PC-3 (cell line): ENCODE measurements at regions not wholly inside any gene's neighbourhood (a gene's known extent, or its start where the extent isn't known, plus 50 kb on each side); places are given as distances from the start of the nearest gene placed in this dataset.

Experiments used
- ATAC-seq: fragments of 200-7000 bp; cut with Tn5 transposase; 2 replicates; pipeline ENCODE4 v1.9.1; 2020; ENCODE audit warnings: mild to moderate bottlenecking, moderate library complexity
- BruUV-seq: library from RNA; stranded (reverse); fragments of 400-500 nt; replicated peaks from 2 replicates; lab custom pipeline; 2021; lab: Mats Ljungman, UMichigan
- CTCF ChIA-PET: fragments of 300-600 bp; sonication (Branson Sonifier 250); formaldehyde crosslinking; loops from one replicate; lab custom pipeline; 2022; ENCODE audit warnings: antibody characterized with exemption; lab: Charles Lee
- POLR2A ChIA-PET: fragments of 300-600 bp; sonication (Branson Sonifier 250); formaldehyde crosslinking; loops from one replicate; lab custom pipeline; 2022; ENCODE audit warnings: antibody characterized with exemption; ENCODE audit not compliant: unreplicated experiment; lab: Charles Lee
- DNase-seq: peaks from one replicate; pipeline ENCODE4 v3.0.0-alpha.2; 2015
- H2AFZ ChIP-seq: fragments of 300-600 bp; sonication (generic); 2 replicates; pipeline ENCODE4 v1.6.0; 2016; ENCODE audit warnings: antibody characterized with exemption, low read length
- H3F3A ChIP-seq: fragments of 300-600 bp; sonication (generic); one replicate; pipeline ENCODE4 v1.6.0; 2017; ENCODE audit warnings: antibody characterized with exemption, low read length, control low read depth, mild to moderate bottlenecking; ENCODE audit not compliant: unreplicated experiment
- H3K27ac ChIP-seq: fragments of 300-600 bp; sonication (generic); 2 replicates; pipeline ENCODE4 v1.5.1; 2016; ENCODE audit warnings: mild to moderate bottlenecking, low read length
- H3K27me3 ChIP-seq: fragments of 300-600 bp; sonication (generic); 2 replicates; pipeline ENCODE4 v1.6.1; 2016; ENCODE audit warnings: low read length, mixed read lengths
- H3K36me3 ChIP-seq: fragments of 300-600 bp; sonication (generic); 2 replicates; pipeline ENCODE4 v1.6.1; 2016; ENCODE audit warnings: low read depth, mixed run types, low read length, mixed read lengths
- H3K4me1 ChIP-seq: fragments of 300-600 bp; sonication (generic); 2 replicates; pipeline ENCODE4 v1.5.1; 2016; ENCODE audit warnings: low read length; ENCODE audit not compliant: insufficient read depth
- H3K4me2 ChIP-seq: fragments of 300-600 bp; sonication (generic); 2 replicates; pipeline ENCODE4 v1.6.0; 2016; ENCODE audit warnings: low read length
- H3K4me3 ChIP-seq: fragments of 300-600 bp; sonication (generic); 2 replicates; pipeline ENCODE4 v1.5.1; 2016; ENCODE audit warnings: mild to moderate bottlenecking, low read length, mixed read lengths
- H3K79me2 ChIP-seq: fragments of 300-600 bp; sonication (generic); 2 replicates; pipeline ENCODE4 v1.6.1; 2017; ENCODE audit warnings: low read length, mixed read lengths
- H3K9ac ChIP-seq: fragments of 300-600 bp; sonication (generic); 2 replicates; pipeline ENCODE4 v1.6.0; 2016; ENCODE audit warnings: mild to moderate bottlenecking, low read length
- H3K9me2 ChIP-seq: fragments of 300-600 bp; sonication (generic); replicated peaks from 2 replicates; pipeline ENCODE4 v1.6.1; 2016; ENCODE audit warnings: mixed run types, low read length, mixed read lengths
- H3K9me3 ChIP-seq: fragments of 300-600 bp; sonication (generic); 2 replicates; pipeline ENCODE4 v1.6.1; 2016; ENCODE audit warnings: low read length, mixed read lengths
- H4K20me1 ChIP-seq: fragments of 300-600 bp; sonication (generic); 2 replicates; pipeline ENCODE4 v1.6.1; 2016; ENCODE audit warnings: low read length, mixed read lengths
- EZH2 ChIP-seq: fragments of 300-600 bp; sonication (generic); IDR thresholded peaks from one replicate; pipeline ENCODE4 v1.6.1; 2017; ENCODE audit warnings: antibody characterized with exemption, mild to moderate bottlenecking, low read length; ENCODE audit not compliant: unreplicated experiment
- EZH2phosphoT487 ChIP-seq: fragments of 300-600 bp; sonication (generic); IDR thresholded peaks from 2 replicates; pipeline ENCODE4 v1.6.1; 2018; ENCODE audit warnings: mild to moderate bottlenecking, antibody characterized with exemption, low read length, borderline replicate concordance
- intact Hi-C: fragments of 100-400 bp; cut with micrococcal nuclease; formaldehyde crosslinking; loops from 2 replicates; pipeline ENCODE4 v1.9.0; 2023
- TF ChIP-seq, protein P1 (sequence below): fragments of 300-600 bp; sonication (generic); conservative IDR thresholded peaks from 2 replicates; pipeline ENCODE4 v1.5.1; 2017; ENCODE audit warnings: antibody characterized with exemption, low read depth, mild to moderate bottlenecking, low read length

DNA sequence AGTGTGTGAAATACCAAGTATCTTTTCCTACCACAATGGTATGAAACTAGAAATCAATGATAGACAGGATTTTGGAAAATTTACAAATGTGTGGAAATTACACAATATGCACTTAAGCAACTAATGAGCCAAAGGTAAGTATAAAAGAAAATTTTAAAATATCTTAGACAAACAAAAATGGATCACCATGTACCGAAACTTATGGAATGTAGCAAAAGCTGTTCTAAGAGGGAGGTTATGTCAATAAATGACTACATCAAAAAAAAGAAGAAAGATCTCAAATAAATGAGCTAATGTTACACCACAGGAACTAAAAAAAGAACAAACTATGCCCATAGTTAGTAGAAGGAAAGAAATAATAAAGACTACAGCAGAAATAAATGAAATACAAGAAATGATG, 1084.1 kb downstream of the TECRL start:
- H3K27ac ChIP-seq, result no peak overlapping the region
- no peaks in the 10 kb centered on the region for H3K27me3 ChIP-seq
- H3K9me2 ChIP-seq, result no peaks in the 10 kb centered on the region
- H3K9ac ChIP-seq, result no peak overlapping the region
- no peak overlapping the region for H3K4me2 ChIP-seq
- peak; percentile 23 for DNase-seq
- no peaks in the 10 kb centered on the region for H4K20me1 ChIP-seq
- H3K79me2 ChIP-seq, result no peaks in the 10 kb centered on the region
- no TSS peak for BruUV-seq
- H3F3A ChIP-seq, result no peaks in the 10 kb centered on the region
- POLR2A ChIA-PET, result no interaction called here
- no peak overlapping the region for H2AFZ ChIP-seq
- CTCF ChIA-PET, result no interaction called here
- intact Hi-C loops, result no loop called here
- TF ChIP-seq, protein P1, sequence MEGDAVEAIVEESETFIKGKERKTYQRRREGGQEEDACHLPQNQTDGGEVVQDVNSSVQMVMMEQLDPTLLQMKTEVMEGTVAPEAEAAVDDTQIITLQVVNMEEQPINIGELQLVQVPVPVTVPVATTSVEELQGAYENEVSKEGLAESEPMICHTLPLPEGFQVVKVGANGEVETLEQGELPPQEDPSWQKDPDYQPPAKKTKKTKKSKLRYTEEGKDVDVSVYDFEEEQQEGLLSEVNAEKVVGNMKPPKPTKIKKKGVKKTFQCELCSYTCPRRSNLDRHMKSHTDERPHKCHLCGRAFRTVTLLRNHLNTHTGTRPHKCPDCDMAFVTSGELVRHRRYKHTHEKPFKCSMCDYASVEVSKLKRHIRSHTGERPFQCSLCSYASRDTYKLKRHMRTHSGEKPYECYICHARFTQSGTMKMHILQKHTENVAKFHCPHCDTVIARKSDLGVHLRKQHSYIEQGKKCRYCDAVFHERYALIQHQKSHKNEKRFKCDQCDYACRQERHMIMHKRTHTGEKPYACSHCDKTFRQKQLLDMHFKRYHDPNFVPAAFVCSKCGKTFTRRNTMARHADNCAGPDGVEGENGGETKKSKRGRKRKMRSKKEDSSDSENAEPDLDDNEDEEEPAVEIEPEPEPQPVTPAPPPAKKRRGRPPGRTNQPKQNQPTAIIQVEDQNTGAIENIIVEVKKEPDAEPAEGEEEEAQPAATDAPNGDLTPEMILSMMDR, result no peak
- no peak for TF ChIP-seq EZH2
- TF ChIP-seq EZH2phosphoT487, result no peak
- H3K36me3 ChIP-seq, result no peaks in the 10 kb centered on the region
- ATAC-seq, result peak; percentile 45
- H3K4me3 ChIP-seq, result no peak overlapping the region
- H3K9me3 ChIP-seq, result peaks cover 4% of the 10 kb centered on the region; the same call in 1 of the 2 replicates
- H3K4me1 ChIP-seq, result no peaks in the 10 kb centered on the region

DNA sequence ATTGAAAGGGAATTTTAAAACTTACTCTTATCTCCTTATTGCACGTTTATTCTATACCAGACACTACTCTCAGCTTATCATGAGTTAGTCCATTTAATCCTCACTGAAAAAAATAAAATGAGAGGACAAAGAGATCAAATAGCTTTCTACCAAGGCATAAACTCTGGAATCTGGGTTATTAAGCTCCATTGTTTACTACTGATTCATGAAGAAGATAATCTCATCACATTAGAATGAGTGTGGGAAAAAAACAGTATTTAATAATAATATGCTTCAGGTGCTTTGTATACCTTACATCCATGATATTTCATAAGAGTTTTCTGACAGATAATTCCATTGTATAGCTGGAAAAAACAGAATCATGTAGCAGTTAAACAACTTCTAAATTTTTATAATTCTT, 1092.6 kb downstream of the TECRL start:
- no peak for TF ChIP-seq EZH2phosphoT487
- TF ChIP-seq, protein P1, result no peak
- no peak for TF ChIP-seq EZH2
- Histone ChIP-seq H3K9me2 (no peaks in the 10 kb centered on the region), H3K4me3 (no peak overlapping the region), H3K9ac (no peak overlapping the region), H3K79me2 (no peaks in the 10 kb centered on the region), H2AFZ (no peak overlapping the region), H3K4me2 (no peak overlapping the region), H3K4me1 (no peaks in the 10 kb centered on the region), H3F3A (no peaks in the 10 kb centered on the region), H3K9me3 (no peaks in the 10 kb centered on the region), H3K27ac (no peak overlapping the region), H3K36me3 (no peaks in the 10 kb centered on the region), H3K27me3 (no peaks in the 10 kb centered on the region), H4K20me1 (no peaks in the 10 kb centered on the region)
- ATAC-seq (no peak), DNase-seq (no peak)
- intact Hi-C loops, result no loop called here
- ChIA-PET POLR2A (no interaction called here), CTCF (no interaction called here)
- no TSS peak for BruUV-seq

DNA sequence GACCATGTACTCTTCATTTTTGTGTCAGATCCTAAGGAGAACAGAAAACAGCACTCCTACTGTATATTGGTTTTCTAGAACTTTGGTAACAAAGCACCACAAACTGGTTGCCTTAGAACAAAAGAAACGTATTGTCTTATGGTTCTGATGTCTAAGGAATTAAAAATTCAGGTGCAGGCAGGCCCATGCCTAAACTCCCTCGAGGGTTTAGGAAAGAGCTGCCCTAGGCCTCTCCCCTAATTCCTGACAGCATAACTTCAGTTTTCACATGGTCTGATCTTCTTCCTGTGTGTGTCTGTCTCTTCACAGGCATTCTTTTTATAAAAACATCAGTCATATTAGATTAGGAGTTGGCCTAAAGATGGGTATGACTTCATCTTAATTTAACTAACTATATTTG, 1093.6 kb downstream of the TECRL start:
- ChIA-PET POLR2A (no interaction called here), CTCF (no interaction called here)
- H3K4me1 ChIP-seq, result no peaks in the 10 kb centered on the region
- no peak overlapping the region for H3K9ac ChIP-seq
- H3K27me3 ChIP-seq, result no peaks in the 10 kb centered on the region
- H3K9me2 ChIP-seq, result no peaks in the 10 kb centered on the region
- H2AFZ ChIP-seq, result no peak overlapping the region
- no peak overlapping the region for H3K4me3 ChIP-seq
- TF ChIP-seq, protein P1, result no peak
- TF ChIP-seq EZH2phosphoT487 (no peak), EZH2 (no peak)
- ATAC-seq, result no peak
- no peak for DNase-seq
- no TSS peak for BruUV-seq
- no peaks in the 10 kb centered on the region for H3K9me3 ChIP-seq
- no peaks in the 10 kb centered on the region for H3K79me2 ChIP-seq
- H4K20me1 ChIP-seq, result no peaks in the 10 kb centered on the region
- H3F3A ChIP-seq, result no peaks in the 10 kb centered on the region
- no peak overlapping the region for H3K4me2 ChIP-seq
- intact Hi-C loops, result no loop called here
- no peak overlapping the region for H3K27ac ChIP-seq
- H3K36me3 ChIP-seq, result no peaks in the 10 kb centered on the region
